IPS-20b (cell line): ENCODE measurements at regions not wholly inside any gene's neighbourhood (a gene's known extent, or its start where the extent isn't known, plus 50 kb on each side); places are given as distances from the start of the nearest gene placed in this dataset.

ENCODE experiments used
- H3K27ac ChIP-seq: one replicate; pipeline ENCODE4 v1.5.1; 2013; ENCODE audit warnings: low read length
- H3K27me3 ChIP-seq: 2 replicates; pipeline ENCODE4 v1.6.1; 2013; ENCODE audit warnings: mild to moderate bottlenecking, low read length, inconsistent platforms; ENCODE audit not compliant: insufficient read depth
- H3K36me3 ChIP-seq: 2 replicates; pipeline ENCODE4 v1.6.1; 2013; ENCODE audit warnings: low read depth, mild to moderate bottlenecking, inconsistent platforms, low read length, moderate library complexity; ENCODE audit not compliant: insufficient read depth
- H3K4me1 ChIP-seq: 2 replicates; pipeline ENCODE4 v1.6.1; 2013; ENCODE audit warnings: mild to moderate bottlenecking, control low read depth, inconsistent platforms, low read length, moderate library complexity; ENCODE audit not compliant: insufficient read depth
- H3K4me3 ChIP-seq: 2 replicates; pipeline ENCODE4 v1.5.1; 2013; ENCODE audit warnings: mild to moderate bottlenecking, low read length, inconsistent platforms
- H3K9ac ChIP-seq: 2 replicates; pipeline ENCODE4 v1.6.1; 2013; ENCODE audit warnings: low read depth, mild to moderate bottlenecking, inconsistent platforms, low read length, moderate library complexity
- H3K9me3 ChIP-seq: 2 replicates; pipeline ENCODE4 v1.6.1; 2013; ENCODE audit warnings: mild to moderate bottlenecking, low read depth, low read length, inconsistent platforms; ENCODE audit not compliant: insufficient read depth

DNA sequence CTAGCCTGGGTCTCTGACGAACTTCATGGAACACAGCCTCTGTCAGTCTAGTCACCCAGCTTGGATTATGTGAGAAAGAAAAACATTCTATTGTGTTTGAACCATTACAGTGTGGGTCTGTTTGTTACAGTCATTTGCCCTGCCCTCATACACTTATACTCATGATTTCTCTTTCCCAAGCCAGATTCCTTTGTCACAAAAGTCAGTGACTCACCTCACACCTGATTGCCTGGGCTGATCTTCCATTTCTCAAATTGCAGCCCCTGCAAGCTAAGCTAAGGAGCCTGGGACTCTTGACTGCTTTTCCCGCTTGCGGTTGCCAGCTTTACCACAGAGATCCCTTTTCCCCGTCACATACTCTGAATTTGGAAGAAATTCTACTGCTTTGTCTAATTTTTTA, 395.9 kb downstream of the SAMD5 start:
- Histone ChIP-seq H3K27me3 (no peaks in the 10 kb centered on the region), H3K27ac (no peak overlapping the region), H3K36me3 (no peaks in the 10 kb centered on the region), H3K4me1 (peaks cover 17% of the 10 kb centered on the region; the same call in 1 of the 2 replicates), H3K9me3 (no peaks in the 10 kb centered on the region), H3K9ac (no peak overlapping the region), H3K4me3 (no peak overlapping the region)

GRCh38 chr6:147905711-147906110, 397.2 kb downstream of the SAMD5 start:
- H3K9ac ChIP-seq, result no peak overlapping the region
- H3K4me1 ChIP-seq, result peaks cover 11% of the 10 kb centered on the region; the same call in 1 of the 2 replicates
- no peaks in the 10 kb centered on the region for H3K9me3 ChIP-seq
- no peak overlapping the region for H3K27ac ChIP-seq
- no peak overlapping the region for H3K4me3 ChIP-seq
- H3K27me3 ChIP-seq, result no peaks in the 10 kb centered on the region
- no peaks in the 10 kb centered on the region for H3K36me3 ChIP-seq

DNA sequence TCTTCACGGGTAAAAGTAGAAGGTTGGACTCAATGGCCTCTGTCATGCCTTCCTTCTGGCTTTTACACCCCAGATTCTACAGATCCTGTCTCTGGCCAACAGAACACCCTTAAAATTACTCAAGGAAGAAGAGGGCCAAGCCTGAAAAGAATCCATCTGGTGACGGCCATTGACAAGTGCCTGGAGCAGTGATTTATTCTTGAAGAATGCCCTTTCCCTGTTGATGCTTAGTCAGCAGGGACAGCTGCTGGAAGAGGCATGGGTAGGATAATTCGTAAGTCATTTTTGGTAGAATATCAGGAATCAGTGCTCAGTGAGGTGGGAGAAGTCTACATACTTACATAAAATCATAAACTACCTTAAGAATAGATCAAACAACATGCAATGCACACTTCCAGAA, 397.9 kb downstream of the SAMD5 start:
- Histone ChIP-seq H3K9ac (no peak overlapping the region), H3K4me3 (no peak overlapping the region), H3K36me3 (no peaks in the 10 kb centered on the region), H3K9me3 (no peaks in the 10 kb centered on the region), H3K27ac (no peak overlapping the region), H3K27me3 (no peaks in the 10 kb centered on the region), H3K4me1 (peaks cover 10% of the 10 kb centered on the region; the same call in 1 of the 2 replicates)

- no peak overlapping the region for H3K27ac ChIP-seq
- H3K4me1 ChIP-seq, result peaks cover 10% of the 10 kb centered on the region; the same call in 1 of the 2 replicates
- H3K9me3 ChIP-seq, result no peaks in the 10 kb centered on the region
- H3K36me3 ChIP-seq, result no peaks in the 10 kb centered on the region
- no peak overlapping the region for H3K9ac ChIP-seq
- no peaks in the 10 kb centered on the region for H3K27me3 ChIP-seq
- H3K4me3 ChIP-seq, result no peak overlapping the region
These were observed 401.1 kb downstream of the SAMD5 start for GRCh38 chr6:147909640-147910039.

- H3K4me3 ChIP-seq, result no peak overlapping the region
- H3K27me3 ChIP-seq, result no peaks in the 10 kb centered on the region
- no peak overlapping the region for H3K9ac ChIP-seq
- H3K4me1 ChIP-seq, result peaks cover 10% of the 10 kb centered on the region; the same call in 1 of the 2 replicates
- no peaks in the 10 kb centered on the region for H3K9me3 ChIP-seq
- H3K36me3 ChIP-seq, result no peaks in the 10 kb centered on the region
- no peak overlapping the region for H3K27ac ChIP-seq
These were observed 401.8 kb downstream of the SAMD5 start for GRCh38 chr6:147910281-147910680.

- Histone ChIP-seq H3K27me3 (no peaks in the 10 kb centered on the region), H3K4me1 (peaks cover 10% of the 10 kb centered on the region; the same call in 1 of the 2 replicates), H3K27ac (no peak overlapping the region), H3K9ac (no peak overlapping the region), H3K36me3 (no peaks in the 10 kb centered on the region), H3K9me3 (no peaks in the 10 kb centered on the region), H3K4me3 (no peak overlapping the region)
These were observed 402.6 kb downstream of the SAMD5 start for GRCh38 chr6:147911057-147911456.

DNA sequence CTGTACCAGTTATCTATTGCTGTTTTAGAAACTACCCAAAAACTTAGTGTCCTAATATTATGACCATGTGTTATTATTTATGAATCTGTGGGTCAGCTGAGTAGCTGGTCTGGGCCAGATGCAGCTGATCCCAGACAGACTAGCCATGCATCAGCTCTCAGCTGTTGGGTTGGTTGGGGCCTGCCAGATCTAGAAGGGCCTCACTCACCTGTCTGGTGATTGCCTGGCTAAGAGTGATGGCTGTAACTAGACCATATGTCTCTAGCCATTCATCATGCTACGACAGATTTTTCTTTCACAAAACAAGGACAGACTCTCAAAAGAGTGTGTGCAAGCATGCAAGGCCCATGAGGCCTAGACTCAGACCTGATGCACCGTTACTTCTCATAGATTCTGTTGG, 403.2 kb downstream of the SAMD5 start:
- Histone ChIP-seq H3K36me3 (no peaks in the 10 kb centered on the region), H3K9ac (no peak overlapping the region), H3K27ac (no peak overlapping the region), H3K4me1 (peaks cover 10% of the 10 kb centered on the region; the same call in 1 of the 2 replicates), H3K4me3 (no peak overlapping the region), H3K27me3 (no peaks in the 10 kb centered on the region), H3K9me3 (no peaks in the 10 kb centered on the region)

DNA sequence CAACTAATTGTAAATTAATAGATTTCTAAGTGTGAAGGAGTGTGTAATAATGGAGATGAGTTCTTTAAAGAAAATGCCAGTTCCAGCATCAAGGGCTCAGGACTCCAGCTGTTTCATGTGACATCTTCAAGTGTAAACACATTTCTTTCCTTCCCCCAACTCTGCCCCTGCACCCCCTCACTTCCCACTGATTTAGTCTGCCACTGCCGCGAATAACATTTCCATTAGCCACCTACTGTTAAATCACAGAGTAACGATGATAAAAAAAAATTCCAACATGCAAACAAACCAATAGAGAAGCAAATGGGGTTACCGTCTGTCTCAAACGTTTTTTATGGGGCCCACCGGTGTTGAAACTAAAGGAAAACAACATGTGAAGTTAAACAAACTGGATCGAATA, 414.3 kb downstream of the SAMD5 start:
- Histone ChIP-seq H3K27me3 (no peaks in the 10 kb centered on the region), H3K4me3 (no peak overlapping the region), H3K27ac (no peak overlapping the region), H3K4me1 (no peaks in the 10 kb centered on the region), H3K9ac (no peak overlapping the region), H3K9me3 (peaks cover 5% of the 10 kb centered on the region), H3K36me3 (no peaks in the 10 kb centered on the region)

DNA sequence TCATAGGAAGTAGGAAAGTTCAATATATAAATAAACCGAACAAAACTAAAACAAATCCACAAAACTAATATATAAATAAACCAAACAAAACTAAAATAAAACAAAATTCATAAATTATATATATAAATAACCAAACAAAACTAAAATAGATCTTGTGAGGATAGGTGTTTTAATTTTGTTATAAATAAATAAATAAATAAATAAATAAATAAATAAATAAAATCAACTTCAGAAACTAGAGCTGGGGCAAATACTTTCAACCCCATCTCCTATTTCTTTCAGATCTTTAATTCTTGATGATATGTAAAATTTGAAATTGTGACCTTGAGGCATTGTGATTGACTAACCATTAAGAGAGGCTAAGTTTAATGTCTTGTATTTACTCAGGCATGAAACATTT, 416.1 kb downstream of the SAMD5 start:
- no peak overlapping the region for H3K27ac ChIP-seq
- H3K4me3 ChIP-seq, result no peak overlapping the region
- no peak overlapping the region for H3K9ac ChIP-seq
- H3K27me3 ChIP-seq, result no peaks in the 10 kb centered on the region
- H3K4me1 ChIP-seq, result no peaks in the 10 kb centered on the region
- no peaks in the 10 kb centered on the region for H3K36me3 ChIP-seq
- H3K9me3 ChIP-seq, result peaks cover 5% of the 10 kb centered on the region

DNA sequence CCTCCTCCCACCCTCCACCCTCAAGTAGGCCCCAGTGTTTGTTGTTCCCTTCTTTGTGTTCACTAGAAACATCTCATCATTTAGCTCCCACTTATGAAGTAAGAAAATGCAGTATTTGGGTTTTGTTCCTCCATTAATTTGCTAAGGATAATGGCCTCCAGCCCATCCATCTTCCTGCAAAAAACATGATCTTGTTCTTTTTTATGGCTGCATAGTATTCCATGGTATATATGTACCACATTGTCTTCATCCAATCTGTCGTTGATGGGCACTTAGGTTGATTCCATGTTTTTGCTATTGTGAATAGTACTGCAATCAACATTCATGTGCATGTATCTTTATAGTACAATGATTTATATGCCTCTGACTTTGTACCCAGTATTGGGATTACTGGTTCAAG, 416.8 kb upstream of the SASH1 start:
- no peaks in the 10 kb centered on the region for H3K4me1 ChIP-seq
- no peaks in the 10 kb centered on the region for H3K27me3 ChIP-seq
- peaks cover 5% of the 10 kb centered on the region for H3K9me3 ChIP-seq
- H3K36me3 ChIP-seq, result no peaks in the 10 kb centered on the region
- no peak overlapping the region for H3K9ac ChIP-seq
- no peak overlapping the region for H3K27ac ChIP-seq
- H3K4me3 ChIP-seq, result no peak overlapping the region

GRCh38 chr6:147930745-147931144, 411.9 kb upstream of the SASH1 start:
- Histone ChIP-seq H3K9me3 (no peaks in the 10 kb centered on the region), H3K9ac (no peak overlapping the region), H3K36me3 (no peaks in the 10 kb centered on the region), H3K4me3 (no peak overlapping the region), H3K4me1 (no peaks in the 10 kb centered on the region), H3K27me3 (no peaks in the 10 kb centered on the region), H3K27ac (no peak overlapping the region)

DNA sequence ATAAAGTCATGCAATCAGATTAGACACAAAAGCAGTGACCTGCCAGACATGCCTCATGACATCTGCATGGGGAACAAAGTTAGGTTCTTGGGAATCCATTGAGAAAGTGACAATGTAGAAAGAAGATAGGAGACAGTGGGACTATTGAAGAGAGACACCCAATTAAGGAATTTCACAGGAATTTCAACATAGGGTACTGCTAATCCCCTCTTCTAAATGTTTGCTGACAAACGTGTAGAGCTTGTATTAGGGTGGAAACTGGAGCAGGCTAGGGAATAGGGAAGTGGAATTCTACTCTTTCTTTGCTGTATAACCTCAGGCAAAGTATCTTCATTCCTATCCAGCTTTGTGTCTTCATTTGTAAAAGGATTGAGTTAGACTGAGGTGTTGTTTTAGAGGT, 409.4 kb upstream of the SASH1 start:
- H3K9me3 ChIP-seq, result no peaks in the 10 kb centered on the region
- no peaks in the 10 kb centered on the region for H3K36me3 ChIP-seq
- no peak overlapping the region for H3K27ac ChIP-seq
- no peaks in the 10 kb centered on the region for H3K27me3 ChIP-seq
- H3K4me1 ChIP-seq, result no peaks in the 10 kb centered on the region
- H3K4me3 ChIP-seq, result no peak overlapping the region
- no peak overlapping the region for H3K9ac ChIP-seq

- H3K27ac ChIP-seq, result no peak overlapping the region
- no peaks in the 10 kb centered on the region for H3K36me3 ChIP-seq
- no peaks in the 10 kb centered on the region for H3K4me1 ChIP-seq
- no peaks in the 10 kb centered on the region for H3K27me3 ChIP-seq
- no peak overlapping the region for H3K4me3 ChIP-seq
- no peak overlapping the region for H3K9ac ChIP-seq
- H3K9me3 ChIP-seq, result no peaks in the 10 kb centered on the region
These were observed 407.0 kb upstream of the SASH1 start for GRCh38 chr6:147935656-147936055.
